ENCODE measurements at regions not wholly inside any gene's neighbourhood (a gene's known extent, or its start where the extent isn't known, plus 50 kb on each side); places are given as distances from the start of the nearest gene placed in this dataset.

DNA sequence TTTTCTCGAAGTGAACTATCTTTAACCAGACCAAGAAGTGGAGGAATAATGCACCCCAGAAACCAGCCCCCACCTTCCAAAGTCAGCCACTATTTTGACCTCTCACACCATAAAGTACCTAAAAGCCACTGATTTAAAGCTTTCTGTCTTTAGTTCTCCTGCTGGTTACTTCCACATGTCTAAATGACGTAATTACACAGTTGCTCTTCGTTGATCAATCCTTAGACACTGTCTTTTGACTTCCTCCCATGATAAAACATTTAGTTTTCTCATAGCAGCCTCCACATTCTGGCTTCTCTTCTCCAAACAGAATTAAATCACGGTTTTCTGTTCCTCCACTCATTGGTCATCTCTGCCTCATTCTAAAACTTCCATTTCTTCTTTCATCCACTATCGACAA, 294.4 kb upstream of the N4BP1 start:
- Histone ChIP-seq H3K4me1 (ENCODE audit: control insufficient read depth, low read length) (no peaks in the 10 kb centered on the region), H3K9me3 (ENCODE audit: control insufficient read depth, insufficient read depth, low read length) (no peaks in the 10 kb centered on the region), H3K9me2 (replicated peaks; ENCODE audit: control insufficient read depth, low read length) (no peaks in the 10 kb centered on the region), H3K79me2 (ENCODE audit: control insufficient read depth, low read length) (no peaks in the 10 kb centered on the region), H3K27me3 (ENCODE audit: control insufficient read depth, low read length) (peaks cover 32% of the 10 kb centered on the region), H3K4me3 (ENCODE audit: low read length) (no peak overlapping the region), H3K36me3 (ENCODE audit: control insufficient read depth, low read length) (no peaks in the 10 kb centered on the region), H3K27ac (ENCODE audit: low read depth, low read length) (no peak overlapping the region), H3K4me2 (ENCODE audit: low read length) (no peak overlapping the region), H3F3A (ENCODE audit: control insufficient read depth, insufficient read depth) (no peaks in the 10 kb centered on the region), H4K20me1 (ENCODE audit: control insufficient read depth, insufficient read depth, low read depth, low read length) (no peaks in the 10 kb centered on the region)
- no peak for TF ChIP-seq EZH2phosphoT487 (IDR thresholded peaks at IDR 0.05; ENCODE audit: borderline replicate concordance, low read length)
- no peak for TF ChIP-seq CTCF (IDR thresholded peaks at IDR 0.05; ENCODE audit: low read depth, low read length, poor library complexity, severe bottlenecking)

DNA sequence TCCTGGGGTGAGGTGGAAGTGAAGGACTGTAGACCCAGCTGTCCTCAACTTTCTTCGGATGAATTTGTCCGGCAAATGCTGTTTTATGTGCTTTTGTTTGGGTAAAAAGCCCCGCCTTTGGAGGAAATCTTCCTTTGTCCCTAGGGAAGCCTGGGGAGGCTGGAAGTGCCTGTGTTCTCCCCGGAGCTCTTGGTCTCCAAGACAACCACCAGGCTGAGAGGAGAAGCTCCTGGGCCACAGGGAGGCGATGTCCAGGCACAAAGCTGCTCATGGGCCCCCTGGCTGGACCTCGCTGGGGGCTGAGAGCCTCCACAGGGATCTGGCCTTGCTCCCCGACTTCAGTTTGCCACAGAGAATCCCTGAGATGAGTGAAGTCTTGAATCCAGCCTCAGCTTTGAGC, 293.1 kb upstream of the N4BP1 start:
- no peaks in the 10 kb centered on the region for H3K36me3 ChIP-seq (ENCODE audit: control insufficient read depth, low read length)
- H3K4me1 ChIP-seq (ENCODE audit: control insufficient read depth, low read length) = no peaks in the 10 kb centered on the region
- H3K27me3 ChIP-seq (ENCODE audit: control insufficient read depth, low read length) = peaks cover 32% of the 10 kb centered on the region
- TF ChIP-seq EZH2phosphoT487 (IDR thresholded peaks at IDR 0.05; ENCODE audit: borderline replicate concordance, low read length) (no peak), CTCF (IDR thresholded peaks at IDR 0.05; ENCODE audit: low read depth, low read length, poor library complexity, severe bottlenecking) (no peak)
- no peaks in the 10 kb centered on the region for H3K9me2 ChIP-seq (replicated peaks; ENCODE audit: control insufficient read depth, low read length)
- no peaks in the 10 kb centered on the region for H3K79me2 ChIP-seq (ENCODE audit: control insufficient read depth, low read length)
- no peaks in the 10 kb centered on the region for H4K20me1 ChIP-seq (ENCODE audit: control insufficient read depth, insufficient read depth, low read depth, low read length)
- H3K9me3 ChIP-seq (ENCODE audit: control insufficient read depth, insufficient read depth, low read length) = no peaks in the 10 kb centered on the region
- no peak overlapping the region for H3K4me2 ChIP-seq (ENCODE audit: low read length)
- no peaks in the 10 kb centered on the region for H3F3A ChIP-seq (ENCODE audit: control insufficient read depth, insufficient read depth)
- no peak overlapping the region for H3K27ac ChIP-seq (ENCODE audit: low read depth, low read length)
- H3K4me3 ChIP-seq (ENCODE audit: low read length) = no peak overlapping the region

GRCh38 chr16:48901712-48902374, 291.9 kb upstream of the N4BP1 start:
- Histone ChIP-seq H3K79me2 (ENCODE audit: control insufficient read depth, low read length) (no peaks in the 10 kb centered on the region), H3K4me3 (ENCODE audit: low read length) (no peak overlapping the region), H3F3A (ENCODE audit: control insufficient read depth, insufficient read depth) (no peaks in the 10 kb centered on the region), H3K9me3 (ENCODE audit: control insufficient read depth, insufficient read depth, low read length) (no peaks in the 10 kb centered on the region), H3K4me1 (ENCODE audit: control insufficient read depth, low read length) (no peaks in the 10 kb centered on the region), H3K36me3 (ENCODE audit: control insufficient read depth, low read length) (no peaks in the 10 kb centered on the region), H4K20me1 (ENCODE audit: control insufficient read depth, insufficient read depth, low read depth, low read length) (no peaks in the 10 kb centered on the region), H3K9me2 (replicated peaks; ENCODE audit: control insufficient read depth, low read length) (no peaks in the 10 kb centered on the region), H3K27ac (ENCODE audit: low read depth, low read length) (no peak overlapping the region), H3K4me2 (ENCODE audit: low read length) (no peak overlapping the region), H3K27me3 (ENCODE audit: control insufficient read depth, low read length) (peaks cover 32% of the 10 kb centered on the region)
- TF ChIP-seq EZH2phosphoT487 (IDR thresholded peaks at IDR 0.05; ENCODE audit: borderline replicate concordance, low read length) = no peak
- TF ChIP-seq CTCF (IDR thresholded peaks at IDR 0.05; ENCODE audit: low read depth, low read length, poor library complexity, severe bottlenecking) = no peak
